GM19463 (cell line): ENCODE measurements at regions not wholly inside any gene's neighbourhood (a gene's known extent, or its start where the extent isn't known, plus 50 kb on each side); places are given as distances from the start of the nearest gene placed in this dataset.
"Not testable (repeated sequence)": the region's sequence is repeated elsewhere in the genome, so short reads cannot be mapped to it uniquely, and the experiment has no call there.

Experiments
- ATAC-seq: cut with Tn5 transposase; IDR thresholded peaks from one replicate; pipeline ENCODE4 v1.9.1; 2021; ENCODE audit warnings: mild to moderate bottlenecking, moderate library complexity; ENCODE audit not compliant: unreplicated experiment

DNA sequence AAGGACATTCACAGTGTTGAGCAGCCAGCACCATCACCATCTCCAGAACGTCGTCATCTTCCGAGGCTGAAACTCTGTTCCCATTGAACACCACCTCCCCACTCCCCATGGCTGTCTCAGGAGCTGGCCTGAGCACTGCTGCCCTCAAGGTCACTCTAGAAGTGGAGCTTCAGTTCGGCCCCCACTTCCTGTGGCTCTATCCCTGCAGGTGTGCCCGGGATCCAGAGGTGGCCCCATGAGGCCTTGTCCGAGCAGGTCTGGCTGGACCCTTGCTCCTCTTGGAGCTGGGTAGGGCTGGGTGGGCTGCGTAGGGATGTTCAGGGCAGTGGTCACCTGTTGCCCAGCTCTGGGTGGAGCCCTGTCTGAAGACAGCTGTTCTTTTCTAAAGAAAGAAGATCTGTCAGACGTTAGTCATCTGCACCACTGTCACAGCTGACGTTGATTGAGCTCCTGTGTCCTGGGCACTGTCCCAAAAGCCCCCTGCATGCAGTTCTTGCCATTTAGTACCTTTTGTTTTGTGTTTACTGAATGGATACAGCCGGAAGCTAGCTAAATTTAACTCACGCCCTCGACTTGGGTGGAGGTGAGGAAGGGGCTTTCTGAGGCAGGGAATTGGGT lies 75.5 kb upstream of the CLDN5 start:
- ATAC-seq: no peak

DNA sequence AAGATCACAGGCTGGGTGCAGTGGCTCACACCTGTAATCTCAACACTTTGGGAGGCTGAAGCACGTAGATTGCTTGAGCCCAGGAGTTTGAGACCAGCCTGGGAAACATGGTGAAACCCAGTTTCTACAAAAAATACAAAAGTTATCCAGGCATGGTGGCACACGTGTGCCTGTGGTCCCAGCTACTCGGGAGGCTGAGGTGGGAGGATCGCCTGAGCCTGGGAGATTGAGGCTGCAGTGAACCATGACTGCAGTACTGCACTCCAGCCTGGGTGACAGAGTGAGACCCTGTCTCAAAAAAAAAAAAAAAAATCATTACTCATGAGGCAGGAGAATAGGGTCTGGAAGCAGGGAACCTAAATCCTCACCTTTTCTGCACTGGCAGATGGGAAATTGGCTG lies 79.1 kb upstream of the CLDN5 start:
- not testable (repeated sequence) for ATAC-seq

DNA sequence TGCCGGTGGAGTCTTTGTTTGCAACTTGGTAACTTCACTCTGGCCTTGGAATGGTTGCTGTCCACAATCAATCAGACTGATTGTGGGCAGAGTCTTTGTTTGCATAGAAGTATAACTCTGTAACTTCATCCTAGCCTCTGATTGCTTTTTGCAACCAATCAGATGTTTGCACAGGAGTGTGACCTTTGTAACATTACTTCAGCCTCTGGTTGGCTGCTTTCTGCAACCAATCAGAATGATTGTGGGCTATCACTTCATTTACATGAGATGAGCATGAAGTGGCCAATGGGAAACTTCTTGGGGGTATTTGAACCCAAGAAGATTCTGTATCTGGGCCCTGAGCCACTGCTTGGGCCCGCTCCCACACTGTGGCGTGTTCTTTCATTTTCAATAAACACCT lies 79.6 kb upstream of the CLDN5 start:
- ATAC-seq: no peak

DNA sequence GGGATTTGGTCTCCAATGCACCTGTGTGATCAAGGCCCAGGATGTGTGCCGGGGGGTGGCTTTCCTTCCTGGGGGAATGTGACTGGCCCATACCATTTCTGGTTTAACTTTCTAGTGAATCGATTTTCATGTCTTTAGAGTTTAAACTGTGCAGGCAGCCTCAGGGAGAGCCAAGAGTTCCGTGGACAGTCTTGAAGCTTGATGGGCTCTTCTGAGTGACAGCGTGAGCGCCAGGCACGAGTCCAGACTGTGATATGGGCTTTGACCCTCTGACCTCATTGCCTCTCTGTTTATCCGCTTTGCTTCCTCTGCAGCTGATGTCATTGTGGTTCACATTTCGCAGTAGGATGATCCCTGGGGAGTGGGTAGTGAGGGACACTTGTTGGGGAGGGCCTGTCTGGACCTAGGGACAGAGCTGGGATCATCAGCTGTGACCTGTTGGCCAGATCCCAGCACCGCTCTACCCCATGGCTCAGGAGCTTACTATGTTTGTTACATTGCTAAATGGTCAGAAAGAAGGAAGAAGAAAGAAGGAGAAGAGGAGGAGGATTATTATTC lies 80.6 kb upstream of the CLDN5 start:
- ATAC-seq: no peak

DNA sequence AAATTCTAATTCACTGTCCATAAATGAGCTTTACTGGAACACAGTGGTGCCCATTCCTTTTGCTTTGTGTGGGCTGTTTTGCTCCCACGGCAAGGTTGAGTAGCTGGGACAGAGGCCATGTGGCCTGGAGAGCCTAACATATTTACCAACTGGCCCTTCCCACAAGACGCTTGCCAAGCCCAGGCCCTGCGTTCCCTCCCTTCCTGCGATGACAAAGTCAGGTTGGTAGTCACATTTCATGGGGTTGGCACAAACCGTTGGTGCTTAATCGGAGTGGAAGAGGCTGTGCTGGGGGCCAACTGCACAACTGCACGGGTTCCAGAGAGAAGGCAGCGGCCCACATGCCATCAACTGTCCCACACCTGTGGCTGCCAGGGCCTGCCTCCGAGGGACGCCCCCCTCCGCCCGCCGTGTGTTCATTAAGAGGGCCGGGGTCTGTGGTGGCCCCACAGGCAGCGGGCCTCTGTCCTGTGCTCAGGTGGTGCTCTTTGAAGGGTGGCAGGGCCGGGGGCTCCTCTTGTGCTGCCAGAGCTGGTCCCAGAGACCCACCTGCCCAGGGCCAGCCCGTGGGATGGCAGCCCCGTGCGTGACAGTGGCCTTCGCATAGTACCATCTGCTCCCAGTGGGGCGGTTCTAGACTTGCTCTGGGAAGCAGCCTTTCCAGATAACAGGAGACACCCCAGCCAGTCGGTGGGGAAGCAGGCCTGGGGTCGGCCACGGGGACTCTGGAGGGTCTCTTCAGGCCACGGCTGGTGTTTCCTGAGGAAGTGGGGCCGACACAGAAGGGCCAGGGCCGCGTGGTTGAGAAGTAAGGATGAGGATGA lies 81.5 kb upstream of the CLDN5 start:
- no peak for ATAC-seq

DNA sequence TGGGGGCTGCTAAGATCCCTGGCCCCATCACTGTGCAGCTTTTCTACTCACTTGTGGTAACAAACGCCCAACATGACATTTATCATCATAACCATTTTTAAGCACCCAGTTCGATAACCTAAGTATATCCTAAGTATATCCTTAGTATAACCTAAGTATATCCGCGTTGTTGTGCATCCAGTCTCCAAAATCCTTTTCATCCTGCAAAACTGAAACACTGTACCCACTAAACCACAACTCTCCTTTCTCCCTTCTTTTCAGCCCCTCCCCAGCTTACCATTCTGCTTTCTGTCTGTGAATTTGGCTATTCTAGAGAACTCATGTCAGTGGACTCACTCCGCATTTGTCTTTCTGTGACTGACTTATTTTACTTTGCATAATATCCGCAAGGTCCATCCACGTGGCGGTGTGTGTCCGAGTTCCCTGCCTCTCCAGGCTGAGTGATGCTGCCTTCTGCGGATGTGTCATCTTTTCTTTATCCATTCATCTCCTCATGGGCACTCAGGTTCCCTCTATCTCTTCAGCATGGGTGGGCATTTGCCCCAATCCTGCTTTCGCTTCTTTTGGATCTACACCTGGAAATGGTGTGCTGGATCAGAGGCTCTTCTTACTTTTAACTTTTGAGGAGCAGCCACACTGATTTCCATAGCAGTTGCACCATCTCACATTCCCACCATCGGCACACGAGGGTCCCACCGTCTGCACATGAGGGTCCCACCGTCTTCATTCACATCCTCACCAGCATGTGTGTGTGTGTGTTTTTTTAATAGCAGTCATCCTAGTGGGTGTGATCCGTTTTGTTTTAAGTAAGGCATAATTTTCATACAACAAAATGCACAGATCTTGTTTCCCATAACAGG lies 82.4 kb upstream of the CLDN5 start:
- ATAC-seq: no peak

DNA sequence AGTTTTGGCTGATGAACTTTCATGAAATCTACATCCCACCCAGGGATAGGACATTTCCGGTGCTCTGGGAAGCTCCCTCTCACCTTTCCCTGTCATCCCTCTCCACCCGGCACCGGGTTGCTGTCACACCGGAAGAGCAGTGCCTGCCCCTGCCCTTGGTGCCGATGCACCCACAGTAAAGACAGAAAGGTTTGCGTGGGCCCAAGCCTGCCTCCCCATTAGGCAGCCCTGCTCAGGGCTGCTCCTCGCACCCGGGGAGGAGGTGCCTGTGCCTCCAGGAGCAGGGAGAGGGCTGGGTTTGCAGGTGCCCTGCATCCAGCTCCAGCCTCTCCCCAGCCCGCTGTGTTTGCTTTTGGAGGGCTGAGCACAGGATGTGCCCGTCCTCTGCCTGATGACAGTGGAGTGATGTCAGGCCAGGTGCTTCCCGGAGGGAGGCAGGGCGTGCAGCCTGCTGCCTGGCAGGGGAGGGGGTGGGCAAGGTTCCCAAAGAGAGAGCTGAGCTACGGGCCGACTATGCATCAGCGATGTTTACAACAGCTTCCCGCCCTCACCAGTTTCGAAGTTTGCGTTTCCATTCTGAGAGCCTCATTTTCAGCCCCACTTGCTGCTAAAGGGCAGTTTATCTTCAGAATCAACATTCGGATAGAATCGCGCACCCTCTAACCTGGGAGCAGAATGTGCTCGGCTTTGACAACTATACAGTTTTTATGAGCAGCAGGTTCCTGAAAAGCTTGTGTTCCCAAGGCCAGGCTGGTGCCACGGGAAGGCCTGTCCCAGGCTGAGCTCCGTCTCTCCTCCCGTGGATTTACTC lies 83.2 kb upstream of the CLDN5 start:
- no peak for ATAC-seq

DNA sequence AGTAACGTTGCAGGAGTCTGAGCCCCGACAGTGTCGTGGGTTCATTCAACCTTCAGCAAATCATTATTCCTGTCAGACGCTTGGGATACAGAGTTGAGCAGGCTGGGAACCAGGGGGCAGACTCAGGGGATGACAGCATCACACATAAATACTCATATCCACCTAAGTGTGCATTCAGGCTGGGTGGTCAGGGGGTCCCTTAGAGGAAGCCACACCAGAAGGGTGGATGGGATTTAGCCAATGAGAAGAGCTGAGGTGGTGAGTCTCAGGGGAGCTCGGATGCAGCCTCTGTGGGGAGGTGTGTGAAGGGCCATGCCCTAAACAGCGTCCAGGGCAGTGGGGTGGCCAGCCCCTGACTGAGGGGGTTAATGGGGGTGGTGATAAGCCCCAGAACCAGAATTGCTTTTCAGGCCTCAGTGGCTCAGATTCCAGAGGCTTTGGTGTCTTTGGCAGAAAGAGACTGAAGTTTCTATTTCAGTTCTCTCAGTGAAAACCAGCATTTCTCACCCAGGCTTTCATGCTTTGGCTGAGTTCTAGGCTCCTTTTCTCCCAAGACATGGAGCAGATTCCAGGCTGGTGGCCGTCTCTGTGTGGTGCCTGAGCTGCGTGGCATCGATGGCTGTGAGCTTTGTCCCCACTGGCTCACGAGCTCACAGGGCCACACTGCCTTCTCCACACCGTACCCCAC lies 83.9 kb upstream of the CLDN5 start:
- ATAC-seq: no peak

DNA sequence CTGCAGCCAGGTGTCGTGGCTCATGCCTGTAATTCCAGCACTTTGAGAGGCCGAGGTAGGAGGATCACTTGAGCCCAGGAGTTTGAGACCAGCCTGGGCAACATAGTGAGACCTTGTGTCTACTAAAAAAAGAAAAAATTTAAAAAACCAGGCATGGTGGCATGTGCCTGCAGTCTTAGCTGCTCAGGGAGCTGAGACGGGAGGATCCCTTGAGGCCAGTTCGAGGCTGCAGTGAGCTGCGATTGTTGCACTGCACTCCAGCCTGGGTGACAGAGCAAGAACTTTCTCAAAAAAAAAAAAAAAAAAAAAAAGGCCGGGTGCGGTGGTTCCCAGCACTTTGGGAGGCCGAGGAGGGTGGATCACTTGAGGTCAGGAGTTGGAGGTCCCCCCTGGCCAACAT lies 85.5 kb upstream of the CLDN5 start:
- ATAC-seq: not testable (repeated sequence)

DNA sequence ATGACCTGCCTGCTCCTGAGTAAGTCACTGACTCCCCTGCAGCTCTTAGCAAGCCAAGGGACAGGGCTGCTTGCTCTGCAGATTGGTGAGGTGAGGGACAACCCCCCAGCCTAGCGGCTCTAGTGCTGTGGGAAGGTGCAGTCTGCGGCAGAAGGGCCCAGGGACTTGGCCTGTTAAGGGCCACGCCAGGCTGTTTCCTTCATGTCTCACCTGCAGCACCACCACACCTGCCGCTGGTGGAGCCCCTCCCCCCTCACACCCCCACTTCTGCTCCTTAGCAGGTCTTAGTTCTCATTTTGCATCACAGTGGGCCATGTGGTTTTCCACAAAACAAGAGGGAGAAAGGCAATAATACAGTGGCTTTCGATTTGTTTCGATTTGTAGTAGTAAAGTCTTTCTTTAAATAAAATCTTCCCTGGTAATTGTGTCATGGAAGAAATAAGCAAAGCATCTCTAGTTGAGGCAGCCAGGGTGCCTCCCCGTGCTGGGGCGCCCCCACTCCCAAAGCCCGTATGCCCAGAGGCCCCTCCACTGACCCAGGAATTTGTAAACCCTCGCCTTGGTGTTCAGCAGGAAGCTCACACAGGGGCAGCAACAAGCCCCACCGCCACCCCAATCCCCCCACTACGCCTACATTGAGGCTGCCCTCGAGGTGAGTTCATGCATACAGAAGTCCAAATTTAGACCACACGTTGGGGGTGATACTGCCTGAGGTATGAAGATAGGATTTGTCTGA lies 86.5 kb upstream of the CLDN5 start:
- no peak for ATAC-seq

DNA sequence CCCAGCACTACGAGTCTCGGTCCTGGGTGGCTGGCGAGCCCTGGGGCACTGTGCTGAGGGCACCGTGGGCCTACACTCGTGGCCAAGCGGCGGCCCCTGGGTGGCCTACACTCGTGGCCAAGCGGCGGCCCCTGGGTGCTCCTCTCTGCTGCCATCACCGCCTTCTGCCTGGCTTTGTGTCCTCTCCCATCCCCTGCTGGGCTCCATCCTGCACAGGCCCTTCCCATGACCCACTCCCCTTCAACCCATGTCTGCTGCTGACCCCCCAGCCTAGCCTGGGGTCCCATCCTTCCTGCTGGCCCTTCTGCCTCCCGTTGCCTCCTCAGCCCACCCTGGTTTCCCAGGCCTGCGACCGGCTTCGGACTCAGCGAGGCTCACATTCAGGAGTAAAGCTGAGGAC lies 87.4 kb upstream of the CLDN5 start:
- no peak for ATAC-seq

DNA sequence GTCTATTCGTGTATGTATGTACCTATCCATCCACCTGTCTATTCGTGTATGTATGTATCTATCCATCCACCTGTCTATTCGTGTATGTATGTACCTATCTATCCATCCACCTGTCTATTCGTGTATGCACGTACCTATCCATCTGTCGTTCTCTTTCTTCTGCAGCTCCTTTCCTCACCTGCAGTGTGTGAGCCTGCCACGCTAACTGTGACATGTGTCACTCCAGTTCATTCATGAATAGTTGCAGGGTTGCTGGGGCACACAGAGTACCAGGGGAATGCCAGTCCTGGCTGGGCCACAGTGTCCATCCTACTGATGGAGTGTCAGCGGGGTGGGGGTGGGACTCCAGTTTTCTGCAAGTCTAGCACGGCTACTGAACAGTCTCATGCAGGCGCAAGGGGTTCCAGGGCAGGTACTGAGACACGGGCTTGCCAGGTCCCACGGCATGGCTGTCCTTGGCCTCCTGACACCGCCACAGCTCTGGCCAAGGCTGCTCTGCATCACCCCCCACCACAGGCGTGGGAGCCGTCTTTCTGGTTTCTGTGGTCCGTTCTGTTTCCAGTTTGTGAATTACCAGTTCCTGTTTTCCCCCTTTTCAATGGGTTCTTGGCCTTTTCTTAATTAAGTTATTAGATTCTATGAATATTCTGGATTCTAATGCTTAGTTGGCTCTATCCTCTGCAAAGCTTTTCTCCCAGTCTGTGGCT lies 88.8 kb upstream of the CLDN5 start:
- ATAC-seq: no peak

DNA sequence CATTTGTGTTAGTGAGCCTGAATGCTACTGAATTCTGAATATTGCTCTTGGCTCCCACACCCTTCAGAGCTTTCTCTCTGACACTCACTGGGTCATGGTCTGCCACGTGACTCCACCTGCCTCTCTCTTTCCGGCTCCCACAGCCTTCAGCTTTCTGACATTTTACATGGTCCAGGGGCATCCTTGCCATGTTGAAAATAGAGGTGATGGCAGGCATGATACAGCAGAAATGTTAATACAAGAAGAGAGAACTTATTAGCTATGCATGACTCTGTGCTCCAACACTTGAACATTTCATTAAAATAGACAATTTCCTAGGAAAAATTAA lies 90.3 kb upstream of the CLDN5 start:
- no peak for ATAC-seq

DNA sequence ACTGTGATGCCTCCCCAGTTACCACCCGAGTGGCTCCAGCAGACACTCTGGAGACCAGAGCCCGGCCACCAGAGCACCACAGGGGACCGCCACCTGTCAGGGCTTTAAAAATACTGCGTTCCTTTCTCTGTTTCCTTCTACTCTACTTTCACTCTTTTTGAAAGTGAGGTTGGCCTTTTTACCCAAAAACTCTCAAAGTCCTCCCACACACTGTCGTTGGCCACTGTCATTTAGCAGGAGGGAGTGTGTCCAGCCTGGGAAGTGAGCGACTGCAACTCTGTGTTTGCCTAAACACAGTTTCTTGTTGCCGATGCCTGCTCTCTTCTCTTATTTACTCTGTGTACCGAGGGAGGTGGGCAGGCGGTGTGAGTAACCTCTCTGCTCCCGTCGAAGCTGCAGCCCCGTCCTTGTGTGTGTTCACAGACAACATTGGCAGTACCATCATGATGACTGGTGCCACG lies 90.8 kb upstream of the CLDN5 start:
- no peak for ATAC-seq

DNA sequence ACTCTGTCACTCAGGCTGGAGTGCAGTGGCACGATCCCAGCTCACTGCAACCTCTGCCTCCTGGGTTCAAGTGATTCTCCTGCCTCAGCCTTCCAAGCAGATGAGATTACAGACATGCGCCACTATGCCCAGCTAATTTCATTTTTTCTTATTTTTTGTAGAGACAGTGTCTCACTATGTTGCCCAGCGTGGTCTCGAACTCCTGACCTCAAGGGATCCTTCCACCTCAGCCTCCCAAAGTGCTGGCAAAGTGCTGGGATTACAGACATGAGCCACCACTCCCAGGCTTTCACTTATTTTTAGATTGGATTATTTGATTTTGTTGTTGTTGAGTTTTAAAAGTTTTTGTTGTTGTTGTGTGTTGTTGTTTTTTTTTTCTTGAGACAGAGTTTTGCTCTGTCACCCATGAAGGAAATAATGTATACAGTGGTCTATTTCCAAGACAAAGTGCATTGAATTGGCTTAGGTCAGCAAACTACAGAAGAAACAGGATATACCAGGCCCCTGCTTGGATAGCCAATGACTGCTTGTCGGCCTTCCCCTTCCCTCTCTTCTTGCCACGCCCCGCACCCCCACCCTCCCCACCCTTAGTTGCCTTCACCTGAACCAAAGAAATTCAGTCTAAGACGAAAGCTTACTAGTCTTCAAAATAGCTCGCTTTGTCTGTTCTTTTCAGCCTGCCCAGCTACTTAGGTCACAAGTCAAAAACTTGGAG lies 91.8 kb upstream of the CLDN5 start:
- ATAC-seq: no peak

DNA sequence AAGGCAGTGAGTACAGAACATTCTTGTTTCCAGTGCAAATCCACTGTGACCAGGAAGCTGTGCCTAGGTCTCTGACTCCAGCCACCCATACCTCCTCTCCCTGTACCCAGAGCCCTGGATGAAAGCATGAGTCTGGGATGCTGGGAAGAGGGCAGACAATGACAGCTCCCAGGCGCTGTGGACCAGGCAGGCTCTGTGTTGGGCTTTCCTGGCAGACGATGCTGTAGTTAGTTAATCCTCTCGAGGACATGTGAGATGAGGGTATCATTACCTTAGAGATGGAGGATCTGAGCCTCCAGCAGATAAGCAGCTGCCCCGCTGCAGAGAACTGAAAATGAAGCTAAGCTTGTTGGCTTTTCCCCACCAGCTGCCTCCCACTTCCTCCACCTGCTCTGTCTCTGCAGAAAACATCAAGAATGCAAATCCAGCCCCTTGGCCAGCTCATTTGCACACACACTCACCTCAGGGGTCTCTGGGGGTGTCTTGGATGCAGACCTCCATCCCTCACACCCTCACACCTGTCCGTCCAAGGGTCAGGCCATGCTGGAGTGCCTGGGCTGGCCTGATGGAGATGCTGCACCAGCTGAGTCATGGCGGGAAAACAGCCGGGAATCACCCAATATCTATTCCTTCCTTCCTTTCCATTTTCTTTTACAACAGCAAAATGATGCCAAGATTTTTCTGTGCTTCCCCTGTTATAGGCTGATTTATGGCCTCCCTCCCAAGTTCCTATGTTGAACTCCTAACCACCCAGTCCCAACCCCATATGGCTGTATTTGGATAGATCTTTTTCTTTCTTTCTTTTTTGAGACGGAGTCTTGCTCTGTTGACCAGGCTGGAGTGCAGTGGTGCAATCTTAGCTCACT lies 94.9 kb upstream of the SEPTIN5 start:
- ATAC-seq: peak; percentile 57

DNA sequence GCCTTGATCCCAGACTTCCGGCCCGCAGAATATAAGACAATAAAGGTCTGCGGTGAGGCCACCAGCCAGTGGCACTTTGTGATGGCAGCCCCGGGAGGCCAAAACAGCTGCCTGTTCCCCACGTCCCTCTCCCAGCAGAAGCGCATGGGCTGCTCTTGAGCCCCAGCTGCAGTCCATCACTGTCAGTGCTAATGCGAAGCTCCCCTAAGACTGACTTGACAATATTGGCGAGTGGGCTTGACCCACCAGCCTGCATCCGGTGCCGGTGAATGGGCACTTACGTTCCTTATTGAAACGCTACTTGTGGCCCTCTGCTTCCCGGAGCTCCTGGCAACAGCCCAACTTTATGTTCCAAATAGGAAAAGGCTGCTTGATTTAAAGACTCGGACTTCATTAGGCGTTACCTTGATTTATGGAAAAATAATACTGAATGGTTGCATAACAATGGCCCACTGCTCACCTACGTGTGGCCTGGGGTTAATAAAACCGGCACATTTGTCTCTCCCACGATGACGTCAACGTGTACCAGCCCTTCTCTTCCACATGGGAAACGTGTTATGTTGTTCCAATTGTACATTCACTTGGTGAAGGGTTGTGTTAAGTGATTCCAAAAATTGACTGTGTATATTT lies 93.4 kb upstream of the SEPTIN5 start:
- ATAC-seq: no peak
